OCI-LY3 (cell line): ENCODE measurements at regions not wholly inside any gene's neighbourhood (a gene's known extent, or its start where the extent isn't known, plus 50 kb on each side); places are given as distances from the start of the nearest gene placed in this dataset.
A peak's percentile ranks its signal among the peaks of the same experiment; 100 is the strongest.

Experiments
- H2AFZ ChIP-seq: fragments of 200-600, 300-600 bp; shearing (Covaris generic); 2 replicates; pipeline ENCODE4 v1.6.0; 2014; ENCODE audit warnings: antibody characterized with exemption, low read depth, low read length
- H3K27ac ChIP-seq: fragments of 200-600, 300-600 bp; sonication (generic); 2 replicates; pipeline ENCODE4 v1.5.1; 2014; ENCODE audit warnings: mild to moderate bottlenecking, low read length, moderate library complexity, mixed read lengths
- H3K27me3 ChIP-seq: fragments of 200-600, 300-600 bp; sonication (generic); 2 replicates; pipeline ENCODE4 v1.6.1; 2014; ENCODE audit warnings: low read depth, low read length, mixed read lengths
- H3K36me3 ChIP-seq: fragments of 200-600, 300-600 bp; sonication (generic); replicated peaks from 2 replicates; pipeline ENCODE3; 2014; ENCODE audit warnings: low read depth, low read length, mixed read lengths
- H3K4me1 ChIP-seq: fragments of 300-600, 200-600 bp; sonication (generic); 2 replicates; pipeline ENCODE4 v1.6.1; 2014; ENCODE audit warnings: low read length, mixed read lengths
- H3K4me2 ChIP-seq: fragments of 200-600, 300-600 bp; sonication (generic); 2 replicates; pipeline ENCODE4 v1.6.1; 2014; ENCODE audit warnings: low read length, mixed read lengths
- H3K4me3 ChIP-seq: fragments of 300-600, 200-600 bp; sonication (generic); 2 replicates; pipeline ENCODE4 v1.5.1; 2014; ENCODE audit warnings: antibody characterized with exemption, mild to moderate bottlenecking, low read length, moderate library complexity
- H3K79me2 ChIP-seq: fragments of 300-600, 200-600 bp; shearing (Covaris generic); 2 replicates; pipeline ENCODE4 v1.6.1; 2014; ENCODE audit warnings: mild to moderate bottlenecking, low read length, mixed read lengths
- H3K9ac ChIP-seq: fragments of 300-600, 200-600 bp; shearing (Covaris generic); 2 replicates; pipeline ENCODE4 v1.6.0; 2014; ENCODE audit warnings: mild to moderate bottlenecking, low read length, moderate library complexity
- H3K9me3 ChIP-seq: fragments of 200-600, 300-600 bp; shearing (Covaris generic); 2 replicates; pipeline ENCODE4 v1.6.1; 2014; ENCODE audit warnings: low read length, mixed read lengths; ENCODE audit not compliant: insufficient read depth
- H4K20me1 ChIP-seq: fragments of 200-600, 300-600 bp; sonication (generic); 2 replicates; pipeline ENCODE4 v1.6.1; 2016; ENCODE audit warnings: low read length, mixed read lengths; ENCODE audit not compliant: insufficient read depth
- EZH2phosphoT487 ChIP-seq: fragments of 200-600 bp; shearing (Covaris generic); IDR thresholded peaks from 2 replicates; pipeline ENCODE4 v1.6.1; 2018; ENCODE audit warnings: antibody characterized with exemption, mixed run types, low read depth
- TF ChIP-seq, protein P1 (sequence below): fragments of 200-600, 300-600 bp; sonication (generic); IDR thresholded peaks from 2 replicates; pipeline ENCODE4 v1.5.1; 2014; ENCODE audit warnings: antibody characterized with exemption, low read length, low read depth

DNA sequence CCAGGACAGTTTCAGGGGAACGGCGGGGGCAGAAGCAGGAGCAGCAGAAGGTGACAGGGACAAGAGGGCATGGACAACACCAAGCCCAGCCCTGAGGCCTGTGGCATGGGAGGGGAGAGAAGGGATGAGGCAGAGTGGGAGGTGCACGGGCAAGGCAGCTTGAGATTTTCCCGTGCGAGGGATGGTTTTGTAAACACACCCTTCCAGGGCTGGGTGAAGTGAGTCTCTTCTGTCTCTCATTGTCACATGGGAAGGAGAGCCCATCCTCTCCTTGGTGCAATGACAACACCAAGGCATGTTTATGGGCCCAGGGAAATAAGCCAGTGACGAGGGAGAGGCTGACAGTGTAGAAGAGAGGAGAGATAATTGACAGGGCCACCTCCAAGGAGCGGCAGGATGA is 69.6 kb upstream of the RIOK3 start:
- Histone ChIP-seq H3K27me3 (no peaks in the 10 kb centered on the region), H3K9me3 (no peaks in the 10 kb centered on the region), H3K27ac (no peak overlapping the region), H3K4me2 (no peak overlapping the region), H3K79me2 (no peaks in the 10 kb centered on the region), H3K9ac (no peak overlapping the region), H3K4me1 (peaks cover 21% of the 10 kb centered on the region), H2AFZ (no peak overlapping the region), H4K20me1 (no peaks in the 10 kb centered on the region), H3K4me3 (no peak overlapping the region), H3K36me3 (no peaks in the 10 kb centered on the region)
- TF ChIP-seq EZH2phosphoT487, result no peak

DNA sequence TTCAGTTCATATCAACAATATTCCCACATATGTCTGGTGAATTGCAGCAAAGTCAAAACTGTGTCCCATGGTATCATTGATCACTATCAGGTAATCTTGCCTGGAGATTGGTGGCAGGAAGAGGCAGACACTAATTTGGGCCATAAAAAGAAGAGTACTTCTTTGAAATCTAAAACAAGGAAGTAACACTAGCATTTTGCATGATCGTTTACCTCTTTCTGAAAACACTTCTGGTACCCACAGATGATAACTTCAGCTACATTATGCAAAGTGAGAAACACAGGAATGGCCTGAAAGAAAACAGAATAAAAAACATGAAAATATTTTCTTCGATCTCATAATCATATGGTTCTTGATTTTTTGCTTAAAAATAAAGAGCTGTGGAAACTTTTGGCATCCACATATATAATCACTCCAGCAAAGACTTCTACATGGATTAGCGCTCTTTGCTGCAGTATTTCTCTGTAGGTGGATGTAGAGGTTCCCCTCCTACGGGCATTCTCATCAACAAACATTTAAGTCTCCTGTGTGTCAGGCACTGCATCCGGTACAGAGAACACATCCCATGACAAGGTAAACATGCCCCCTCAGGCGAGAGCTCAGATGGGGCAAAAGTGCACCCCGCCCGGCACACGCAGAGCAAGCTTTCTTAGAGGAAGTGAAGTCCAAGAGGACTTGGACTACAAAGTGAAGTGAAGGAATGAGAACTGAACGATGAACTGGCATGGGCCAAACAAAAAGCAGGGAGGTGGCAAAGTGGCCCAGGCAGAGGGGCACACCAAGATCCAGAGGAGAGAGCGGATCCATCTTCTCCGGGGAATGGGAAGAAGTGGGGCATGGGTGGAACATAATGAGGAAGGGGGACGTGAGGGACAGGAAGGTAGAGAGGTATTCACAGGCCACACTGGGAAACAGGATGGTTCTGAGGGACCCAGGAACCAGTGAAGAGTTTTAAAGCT is 68.0 kb upstream of the RIOK3 start:
- no peaks in the 10 kb centered on the region for H3K9me3 ChIP-seq
- no peaks in the 10 kb centered on the region for H3K36me3 ChIP-seq
- H3K4me1 ChIP-seq, result peaks cover 16% of the 10 kb centered on the region
- H3K9ac ChIP-seq, result peak overlapping the region; percentile 20; the same call in 1 of the 2 replicates
- peak overlapping the region; percentile 30 for H3K4me3 ChIP-seq
- H3K4me2 ChIP-seq, result peak overlapping the region; percentile 62
- peak overlapping the region; percentile 51 for H3K27ac ChIP-seq
- TF ChIP-seq EZH2phosphoT487, result no peak
- TF ChIP-seq, protein P1, sequence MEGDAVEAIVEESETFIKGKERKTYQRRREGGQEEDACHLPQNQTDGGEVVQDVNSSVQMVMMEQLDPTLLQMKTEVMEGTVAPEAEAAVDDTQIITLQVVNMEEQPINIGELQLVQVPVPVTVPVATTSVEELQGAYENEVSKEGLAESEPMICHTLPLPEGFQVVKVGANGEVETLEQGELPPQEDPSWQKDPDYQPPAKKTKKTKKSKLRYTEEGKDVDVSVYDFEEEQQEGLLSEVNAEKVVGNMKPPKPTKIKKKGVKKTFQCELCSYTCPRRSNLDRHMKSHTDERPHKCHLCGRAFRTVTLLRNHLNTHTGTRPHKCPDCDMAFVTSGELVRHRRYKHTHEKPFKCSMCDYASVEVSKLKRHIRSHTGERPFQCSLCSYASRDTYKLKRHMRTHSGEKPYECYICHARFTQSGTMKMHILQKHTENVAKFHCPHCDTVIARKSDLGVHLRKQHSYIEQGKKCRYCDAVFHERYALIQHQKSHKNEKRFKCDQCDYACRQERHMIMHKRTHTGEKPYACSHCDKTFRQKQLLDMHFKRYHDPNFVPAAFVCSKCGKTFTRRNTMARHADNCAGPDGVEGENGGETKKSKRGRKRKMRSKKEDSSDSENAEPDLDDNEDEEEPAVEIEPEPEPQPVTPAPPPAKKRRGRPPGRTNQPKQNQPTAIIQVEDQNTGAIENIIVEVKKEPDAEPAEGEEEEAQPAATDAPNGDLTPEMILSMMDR, result no peak
- H2AFZ ChIP-seq, result 0 out of 2 replicates have a peak overlapping the region, but pooled peaks have one; percentile 22
- H3K79me2 ChIP-seq, result no peaks in the 10 kb centered on the region
- no peaks in the 10 kb centered on the region for H3K27me3 ChIP-seq
- no peaks in the 10 kb centered on the region for H4K20me1 ChIP-seq

- Histone ChIP-seq H3K4me1 (peaks cover 18% of the 10 kb centered on the region), H3K4me2 (no peak overlapping the region), H3K27ac (no peak overlapping the region), H3K9me3 (no peaks in the 10 kb centered on the region), H3K9ac (no peak overlapping the region), H3K79me2 (no peaks in the 10 kb centered on the region), H2AFZ (no peak overlapping the region), H3K4me3 (no peak overlapping the region), H4K20me1 (no peaks in the 10 kb centered on the region), H3K27me3 (no peaks in the 10 kb centered on the region), H3K36me3 (no peaks in the 10 kb centered on the region)
- no peak for TF ChIP-seq EZH2phosphoT487
- TF ChIP-seq, protein P1, result no peak
These were observed 66.8 kb upstream of the RIOK3 start for GRCh38 chr18:23386317-23386716.

DNA sequence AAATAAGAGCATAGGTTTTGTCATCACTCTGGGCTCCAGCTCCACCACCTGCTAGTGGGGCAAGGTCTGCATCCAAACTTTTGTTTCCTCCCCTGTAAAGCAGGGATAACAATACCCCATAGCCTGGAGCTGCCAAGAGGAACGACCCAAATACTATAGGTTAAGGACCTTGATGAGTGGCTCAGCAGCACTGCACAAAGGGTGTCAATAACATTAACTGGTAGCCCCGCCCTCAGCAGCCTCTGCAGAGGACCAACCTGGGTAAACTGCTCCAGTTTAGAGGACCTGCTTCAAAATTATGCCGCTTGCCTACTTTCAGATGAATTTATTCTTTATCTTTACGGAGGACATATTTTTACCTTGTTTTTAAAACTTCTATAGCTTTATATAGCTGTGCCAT is 65.8 kb upstream of the RIOK3 start:
- no peaks in the 10 kb centered on the region for H3K79me2 ChIP-seq
- no peaks in the 10 kb centered on the region for H4K20me1 ChIP-seq
- no peak overlapping the region for H3K4me3 ChIP-seq
- no peaks in the 10 kb centered on the region for H3K9me3 ChIP-seq
- TF ChIP-seq, protein P1, result no peak
- no peak for TF ChIP-seq EZH2phosphoT487
- no peaks in the 10 kb centered on the region for H3K27me3 ChIP-seq
- peaks cover 18% of the 10 kb centered on the region for H3K4me1 ChIP-seq
- H3K36me3 ChIP-seq, result no peaks in the 10 kb centered on the region
- no peak overlapping the region for H3K4me2 ChIP-seq
- no peak overlapping the region for H2AFZ ChIP-seq
- H3K9ac ChIP-seq, result no peak overlapping the region
- no peak overlapping the region for H3K27ac ChIP-seq
